B cell (primary cell): ENCODE measurements at regions not wholly inside any gene's neighbourhood (a gene's known extent, or its start where the extent isn't known, plus 50 kb on each side); places are given as distances from the start of the nearest gene placed in this dataset.
"Not testable (repeated sequence)": the region's sequence is repeated elsewhere in the genome, so short reads cannot be mapped to it uniquely, and the experiment has no call there.

ENCODE experiments used
- ATAC-seq: fragments of 200-7000 bp; cut with Tn5 transposase; one replicate; pipeline ENCODE4 v1.10.0; 2021; ENCODE audit warnings: low read depth, mild to moderate bottlenecking, moderate number of reproducible peaks, moderate library complexity
- CTCF ChIA-PET: fragments of 350-600 bp; sonication (Branson Sonifier 250); formaldehyde crosslinking; loops from one replicate; lab custom pipeline; 2021; ENCODE audit warnings: antibody characterized with exemption, inconsistent platforms; lab: Charles Lee
- POLR2A ChIA-PET: fragments of 350-600 bp; sonication (Branson Sonifier 250); formaldehyde crosslinking; loops from one replicate; lab custom pipeline; 2021; ENCODE audit warnings: antibody characterized with exemption; lab: Charles Lee
- DNase-seq: peaks from one replicate; pipeline ENCODE4 v3.0.0; 2013
- H2AFZ ChIP-seq: 2 replicates; pipeline ENCODE4 v1.6.1; 2012; ENCODE audit warnings: mild to moderate bottlenecking, low read depth, low read length; ENCODE audit not compliant: insufficient read depth, poor library complexity, severe bottlenecking
- H3K27ac ChIP-seq, 2 donors: 1 replicate in 1 of 2; 2 replicates in 1 of 2; pipeline ENCODE4 v1.5.1; 2012 to 2013; ENCODE audit warnings: low read length in 2 of 2, mild to moderate bottlenecking in 2 of 2, moderate library complexity in 1 of 2
- H3K27me3 ChIP-seq, 4 experiments: fragments of 200-600 bp in 1 of 4; sonication (generic) in 1 of 4; replicated peaks in 1 of 4; 1 replicate in 2 of 4; 2 replicates in 2 of 4; pipeline versions ENCODE4 v1.6.1 to v1.7.0; 2013 to 2016; ENCODE audit warnings: low read length in 3 of 4, mild to moderate bottlenecking in 2 of 4, mixed read lengths in 1 of 4, moderate library complexity in 1 of 4; ENCODE audit not compliant: insufficient read depth in 4 of 4, control insufficient read depth in 3 of 4; ENCODE audit errors: control extremely low read depth in 1 of 4
- H3K36me3 ChIP-seq, 2 experiments: replicated peaks in 1 of 2; 1 replicate in 1 of 2; 2 replicates in 1 of 2; pipeline versions ENCODE4 v1.6.1 to v1.7.1; 2013; ENCODE audit warnings: low read length in 1 of 2; ENCODE audit not compliant: insufficient read depth in 2 of 2, control insufficient read depth in 1 of 2; ENCODE audit errors: control extremely low read depth in 1 of 2, extremely low read depth in 1 of 2
- H3K4me1 ChIP-seq, 2 donors: fragments of 200-600 bp in 1 of 2; sonication (generic) in 1 of 2; 1 replicate in 1 of 2; 2 replicates in 1 of 2; pipeline versions ENCODE4 v1.5.1 to v1.6.1; 2013 to 2017; ENCODE audit warnings: low read length in 2 of 2; ENCODE audit not compliant: control insufficient read depth in 2 of 2, insufficient read depth in 2 of 2
- H3K4me2 ChIP-seq: replicated peaks from 2 replicates; pipeline ENCODE3; 2012; ENCODE audit warnings: mild to moderate bottlenecking, low read depth, low read length; ENCODE audit not compliant: poor library complexity, severe bottlenecking
- H3K4me3 ChIP-seq, 5 experiments: fragments of 200-600 bp in 1 of 5; sonication (generic) in 1 of 5; 1 replicate in 3 of 5; 2 replicates in 2 of 5; pipeline versions ENCODE4 v1.5.1 to v1.7.0; 2011 to 2016; ENCODE audit warnings: low read length in 4 of 5, mild to moderate bottlenecking in 4 of 5, low read depth in 2 of 5, control low read depth in 1 of 5, moderate library complexity in 1 of 5; ENCODE audit not compliant: insufficient read depth in 1 of 5; ENCODE audit errors: control extremely low read depth in 1 of 5, extremely low read depth in 1 of 5
- H3K79me2 ChIP-seq: fragments of 200-600 bp; sonication (generic); one replicate; pipeline ENCODE4 v1.6.0; 2016; ENCODE audit warnings: low read length; ENCODE audit not compliant: control insufficient read depth, insufficient read depth
- H3K9ac ChIP-seq: fragments of 200-600 bp; sonication (generic); 2 replicates; pipeline ENCODE4 v1.6.1; 2017; ENCODE audit warnings: mild to moderate bottlenecking, low read length, moderate library complexity
- H3K9me3 ChIP-seq, 3 donors: one replicate each; pipeline versions ENCODE4 v1.6.1 to v1.7.1; 2013; ENCODE audit warnings: low read length in 2 of 3; ENCODE audit not compliant: control insufficient read depth in 2 of 3, insufficient read depth in 1 of 3; ENCODE audit errors: control extremely low read depth in 1 of 3
- H4K20me1 ChIP-seq: 2 replicates; pipeline ENCODE4 v1.6.0; 2012; ENCODE audit warnings: mild to moderate bottlenecking, low read length; ENCODE audit not compliant: insufficient read depth, control insufficient read depth, poor library complexity, severe bottlenecking
- H3K27ac Mint-ChIP-seq: one replicate; pipeline ENCODE4 v1.8.0; 2021; ENCODE audit warnings: mixed read lengths
- H3K27me3 Mint-ChIP-seq: one replicate; pipeline ENCODE4 v1.8.0; 2021; ENCODE audit warnings: mixed read lengths
- H3K4me1 Mint-ChIP-seq: one replicate; pipeline ENCODE4 v1.8.0; 2021; ENCODE audit warnings: mixed read lengths
- H3K4me3 Mint-ChIP-seq: one replicate; pipeline ENCODE4 v1.8.0; 2021; ENCODE audit warnings: mixed read lengths
- H3K9me3 Mint-ChIP-seq: one replicate; pipeline ENCODE4 v1.8.0; 2022; ENCODE audit warnings: mixed read lengths; ENCODE audit not compliant: insufficient read depth
- CTCF ChIP-seq: fragments of 200-600 bp; IDR thresholded peaks from one replicate; pipeline ENCODE4 v1.8.0; 2022; ENCODE audit warnings: antibody characterized with exemption, mild to moderate bottlenecking
- EZH2 ChIP-seq: IDR thresholded peaks from 2 replicates; pipeline ENCODE4 v1.6.1; 2012; ENCODE audit warnings: borderline replicate concordance, low read depth, mild to moderate bottlenecking, moderate library complexity, low read length; ENCODE audit not compliant: insufficient read depth, poor library complexity, severe bottlenecking
- WGBS: methylation state at CpG from one replicate; pipeline ENCODE4 v1.1.5; 2013; ENCODE audit warnings: missing lambda C conversion rate; ENCODE audit not compliant: insufficient coverage; 5-methylcytosine and 5-hydroxymethylcytosine counted together
- intact Hi-C: fragments of 100-400 bp; cut with micrococcal nuclease; formaldehyde crosslinking; loops from one replicate; pipeline ENCODE4 v1.10.0; 2022

GRCh38 chr10:28400681-28401080 lies 97.8 kb upstream of the MPP7 start:
- peaks cover 14 to 31% of the 10 kb centered on the region in 2 donors for H3K4me1 ChIP-seq
- WGBS = no CpG with 5 or more reads among the region's 5 CpGs
- POLR2A ChIA-PET = no interaction called here
- Mint-ChIP-seq H3K27ac (no peak overlapping the region), H3K27me3 (peaks cover 4% of the 10 kb centered on the region), H3K4me1 (peaks cover 28% of the 10 kb centered on the region), H3K9me3 (peaks cover 3% of the 10 kb centered on the region), H3K4me3 (no peak overlapping the region)
- no peak overlapping the region for H3K9ac ChIP-seq
- no peaks in the 10 kb centered on the region for H3K27me3 ChIP-seq
- CTCF ChIA-PET = no interaction called here
- H4K20me1 ChIP-seq = no peaks in the 10 kb centered on the region
- no peak overlapping the region for H2AFZ ChIP-seq
- H3K4me3 ChIP-seq = no peak overlapping the region
- DNase-seq (peak; percentile 38), ATAC-seq (no peak)
- H3K36me3 ChIP-seq = no peaks in the 10 kb centered on the region
- intact Hi-C loops = no loop called here
- no peaks in the 10 kb centered on the region for H3K9me3 ChIP-seq
- TF ChIP-seq EZH2 (no peak), CTCF (no peak)
- no peak overlapping the region for H3K27ac ChIP-seq
- H3K79me2 ChIP-seq = no peaks in the 10 kb centered on the region
- H3K4me2 ChIP-seq = no peak overlapping the region

- H3K27me3 ChIP-seq, POLR2A ChIA-PET, H3K79me2 ChIP-seq, H3K9me3 ChIP-seq, H4K20me1 ChIP-seq, H3K27me3 Mint-ChIP-seq, H3K36me3 ChIP-seq, H3K4me3 ChIP-seq, H3K9me3 Mint-ChIP-seq, intact Hi-C loops: not testable (repeated sequence)
- ATAC-seq (peak; percentile 33), DNase-seq (peak; percentile 72)
- H3K27ac ChIP-seq = peak overlapping the region; percentile 16 to 63
- peak overlapping the region; percentile 30 for H3K4me2 ChIP-seq
- CTCF ChIA-PET = interaction anchor here (1.0 to 3.4 kb wide), 4 partner anchors 10 to 151 kb away, joined by 3 to 24 read pairs (median 3); no protein-coding TSS in a partner anchor
- Mint-ChIP-seq H3K4me3 (peak overlapping the region; percentile 56), H3K27ac (peak overlapping the region; percentile 50), H3K4me1 (peaks cover 28% of the 10 kb centered on the region)
- WGBS = 0% methylated on average over 1 of the region's 7 CpGs
- H3K9ac ChIP-seq = peak overlapping the region; percentile 2
- peak overlapping the region; percentile 44 for H2AFZ ChIP-seq
- peaks cover 14 to 31% of the 10 kb centered on the region in 2 donors for H3K4me1 ChIP-seq
Observed at GRCh38 chr10:28402611-28403073, 99.8 kb upstream of the MPP7 start.
